ENCODE measurements at regions not wholly inside any gene's neighbourhood (a gene's known extent, or its start where the extent isn't known, plus 50 kb on each side); places are given as distances from the start of the nearest gene placed in this dataset.

GRCh38 chr2:22281033-22281432, 1103.9 kb upstream of the KLHL29 start:
- Histone ChIP-seq H3K9me3 (ENCODE audit: control insufficient read depth in 5 of 5, low read length in 5 of 5) (no peaks in the 10 kb centered on the region), H3K27me3 (ENCODE audit: control insufficient read depth in 5 of 5, insufficient read depth in 4 of 5, low read length in 5 of 5) (no peaks in the 10 kb centered on the region), H3K36me3 (ENCODE audit: control insufficient read depth in 5 of 5, insufficient read depth in 5 of 5, low read length in 5 of 5) (no peaks in the 10 kb centered on the region), H3K27ac (ENCODE audit: low read depth, low read length) (no peak overlapping the region), H3K4me3 (ENCODE audit: low read depth in 1 of 5, low read length in 5 of 5) (no peak overlapping the region), H3K9ac (ENCODE audit: low read length in 5 of 5) (no peak overlapping the region), H3K4me1 (ENCODE audit: control insufficient read depth in 5 of 5, insufficient read depth in 5 of 5, low read length in 5 of 5) (peaks cover 0 to 11% (median 0%) of the 10 kb centered on the region in 5 donors)

GRCh38 chr2:22282220-22282619, 1102.8 kb upstream of the KLHL29 start:
- Histone ChIP-seq H3K27me3 (ENCODE audit: control insufficient read depth in 5 of 5, insufficient read depth in 4 of 5, low read length in 5 of 5) (no peaks in the 10 kb centered on the region), H3K4me1 (ENCODE audit: control insufficient read depth in 5 of 5, insufficient read depth in 5 of 5, low read length in 5 of 5) (peaks cover 0 to 11% (median 0%) of the 10 kb centered on the region in 5 donors), H3K9ac (ENCODE audit: low read length in 5 of 5) (no peak overlapping the region), H3K36me3 (ENCODE audit: control insufficient read depth in 5 of 5, insufficient read depth in 5 of 5, low read length in 5 of 5) (no peaks in the 10 kb centered on the region), H3K9me3 (ENCODE audit: control insufficient read depth in 5 of 5, low read length in 5 of 5) (no peaks in the 10 kb centered on the region), H3K27ac (ENCODE audit: low read depth, low read length) (no peak overlapping the region), H3K4me3 (ENCODE audit: low read depth in 1 of 5, low read length in 5 of 5) (no peak overlapping the region)

GRCh38 chr2:22282916-22283315, 1102.1 kb upstream of the KLHL29 start:
- no peak overlapping the region for H3K9ac ChIP-seq (ENCODE audit: low read length in 5 of 5)
- H3K9me3 ChIP-seq (ENCODE audit: control insufficient read depth in 5 of 5, low read length in 5 of 5) = no peaks in the 10 kb centered on the region
- no peaks in the 10 kb centered on the region for H3K36me3 ChIP-seq (ENCODE audit: control insufficient read depth in 5 of 5, insufficient read depth in 5 of 5, low read length in 5 of 5)
- no peaks in the 10 kb centered on the region for H3K27me3 ChIP-seq (ENCODE audit: control insufficient read depth in 5 of 5, insufficient read depth in 4 of 5, low read length in 5 of 5)
- peaks cover 0 to 11% (median 0%) of the 10 kb centered on the region in 5 donors for H3K4me1 ChIP-seq (ENCODE audit: control insufficient read depth in 5 of 5, insufficient read depth in 5 of 5, low read length in 5 of 5)
- H3K4me3 ChIP-seq (ENCODE audit: low read depth in 1 of 5, low read length in 5 of 5) = no peak overlapping the region
- no peak overlapping the region for H3K27ac ChIP-seq (ENCODE audit: low read depth, low read length)

- Histone ChIP-seq H3K27ac (ENCODE audit: low read depth, low read length) (no peak overlapping the region), H3K9me3 (ENCODE audit: control insufficient read depth in 5 of 5, low read length in 5 of 5) (no peaks in the 10 kb centered on the region), H3K9ac (ENCODE audit: low read length in 5 of 5) (no peak overlapping the region), H3K4me1 (ENCODE audit: control insufficient read depth in 5 of 5, insufficient read depth in 5 of 5, low read length in 5 of 5) (peaks cover 0 to 11% (median 0%) of the 10 kb centered on the region in 5 donors), H3K4me3 (ENCODE audit: low read depth in 1 of 5, low read length in 5 of 5) (no peak overlapping the region), H3K27me3 (ENCODE audit: control insufficient read depth in 5 of 5, insufficient read depth in 4 of 5, low read length in 5 of 5) (no peaks in the 10 kb centered on the region), H3K36me3 (ENCODE audit: control insufficient read depth in 5 of 5, insufficient read depth in 5 of 5, low read length in 5 of 5) (no peaks in the 10 kb centered on the region)
Observed at GRCh38 chr2:22283436-22283835, 1101.5 kb upstream of the KLHL29 start.

- no peaks in the 10 kb centered on the region for H3K9me3 ChIP-seq (ENCODE audit: control insufficient read depth in 5 of 5, low read length in 5 of 5)
- no peak overlapping the region for H3K4me3 ChIP-seq (ENCODE audit: low read depth in 1 of 5, low read length in 5 of 5)
- H3K27me3 ChIP-seq (ENCODE audit: control insufficient read depth in 5 of 5, insufficient read depth in 4 of 5, low read length in 5 of 5) = no peaks in the 10 kb centered on the region
- H3K36me3 ChIP-seq (ENCODE audit: control insufficient read depth in 5 of 5, insufficient read depth in 5 of 5, low read length in 5 of 5) = no peaks in the 10 kb centered on the region
- no peak overlapping the region for H3K9ac ChIP-seq (ENCODE audit: low read length in 5 of 5)
- H3K4me1 ChIP-seq (ENCODE audit: control insufficient read depth in 5 of 5, insufficient read depth in 5 of 5, low read length in 5 of 5) = no peaks in the 10 kb centered on the region
- no peak overlapping the region for H3K27ac ChIP-seq (ENCODE audit: low read depth, low read length)
Observed at GRCh38 chr2:22290302-22290701, 1094.7 kb upstream of the KLHL29 start.

GRCh38 chr2:22290909-22291473, 1094.0 kb upstream of the KLHL29 start:
- Histone ChIP-seq H3K9me3 (ENCODE audit: control insufficient read depth in 5 of 5, low read length in 5 of 5) (no peaks in the 10 kb centered on the region), H3K4me3 (ENCODE audit: low read depth in 1 of 5, low read length in 5 of 5) (no peak overlapping the region), H3K36me3 (ENCODE audit: control insufficient read depth in 5 of 5, insufficient read depth in 5 of 5, low read length in 5 of 5) (no peaks in the 10 kb centered on the region), H3K9ac (ENCODE audit: low read length in 5 of 5) (no peak overlapping the region), H3K4me1 (ENCODE audit: control insufficient read depth in 5 of 5, insufficient read depth in 5 of 5, low read length in 5 of 5) (no peaks in the 10 kb centered on the region), H3K27ac (ENCODE audit: low read depth, low read length) (no peak overlapping the region), H3K27me3 (ENCODE audit: control insufficient read depth in 5 of 5, insufficient read depth in 4 of 5, low read length in 5 of 5) (no peaks in the 10 kb centered on the region)

- Histone ChIP-seq H3K27ac (ENCODE audit: low read depth, low read length) (no peak overlapping the region), H3K9me3 (ENCODE audit: control insufficient read depth in 5 of 5, low read length in 5 of 5) (peaks cover 0 to 12% (median 0%) of the 10 kb centered on the region in 5 donors), H3K9ac (ENCODE audit: low read length in 5 of 5) (no peak overlapping the region), H3K4me3 (ENCODE audit: low read depth in 1 of 5, low read length in 5 of 5) (no peak overlapping the region), H3K27me3 (ENCODE audit: control insufficient read depth in 5 of 5, insufficient read depth in 4 of 5, low read length in 5 of 5) (no peaks in the 10 kb centered on the region), H3K4me1 (ENCODE audit: control insufficient read depth in 5 of 5, insufficient read depth in 5 of 5, low read length in 5 of 5) (no peaks in the 10 kb centered on the region), H3K36me3 (ENCODE audit: control insufficient read depth in 5 of 5, insufficient read depth in 5 of 5, low read length in 5 of 5) (no peaks in the 10 kb centered on the region)
Observed at GRCh38 chr2:22301228-22301627, 1083.8 kb upstream of the KLHL29 start.

GRCh38 chr2:22326250-22326649, 1058.7 kb upstream of the KLHL29 start:
- H3K9ac ChIP-seq (ENCODE audit: low read length in 5 of 5) = no peak overlapping the region
- no peak overlapping the region for H3K4me3 ChIP-seq (ENCODE audit: low read depth in 1 of 5, low read length in 5 of 5)
- no peak overlapping the region for H3K27ac ChIP-seq (ENCODE audit: low read depth, low read length)
- no peaks in the 10 kb centered on the region for H3K36me3 ChIP-seq (ENCODE audit: control insufficient read depth in 5 of 5, insufficient read depth in 5 of 5, low read length in 5 of 5)
- H3K9me3 ChIP-seq (ENCODE audit: control insufficient read depth in 5 of 5, low read length in 5 of 5) = peaks cover 0 to 10% (median 6%) of the 10 kb centered on the region in 5 donors
- H3K27me3 ChIP-seq (ENCODE audit: control insufficient read depth in 5 of 5, insufficient read depth in 4 of 5, low read length in 5 of 5) = peaks cover 0 to 3% (median 0%) of the 10 kb centered on the region in 5 donors
- H3K4me1 ChIP-seq (ENCODE audit: control insufficient read depth in 5 of 5, insufficient read depth in 5 of 5, low read length in 5 of 5) = no peaks in the 10 kb centered on the region

- no peak overlapping the region for H3K9ac ChIP-seq (ENCODE audit: low read length in 5 of 5)
- H3K4me3 ChIP-seq (ENCODE audit: low read depth in 1 of 5, low read length in 5 of 5) = no peak overlapping the region
- no peak overlapping the region for H3K27ac ChIP-seq (ENCODE audit: low read depth, low read length)
- H3K36me3 ChIP-seq (ENCODE audit: control insufficient read depth in 5 of 5, insufficient read depth in 5 of 5, low read length in 5 of 5) = no peaks in the 10 kb centered on the region
- peaks cover 0 to 10% (median 4%) of the 10 kb centered on the region in 5 donors for H3K9me3 ChIP-seq (ENCODE audit: control insufficient read depth in 5 of 5, low read length in 5 of 5)
- no peaks in the 10 kb centered on the region for H3K4me1 ChIP-seq (ENCODE audit: control insufficient read depth in 5 of 5, insufficient read depth in 5 of 5, low read length in 5 of 5)
- H3K27me3 ChIP-seq (ENCODE audit: control insufficient read depth in 5 of 5, insufficient read depth in 4 of 5, low read length in 5 of 5) = peaks cover 0 to 3% (median 0%) of the 10 kb centered on the region in 5 donors
Observed at GRCh38 chr2:22329211-22330154, 1055.5 kb upstream of the KLHL29 start.

- Histone ChIP-seq H3K27ac (ENCODE audit: low read depth, low read length) (no peak overlapping the region), H3K9me3 (ENCODE audit: control insufficient read depth in 5 of 5, low read length in 5 of 5) (no peaks in the 10 kb centered on the region), H3K4me3 (ENCODE audit: low read depth in 1 of 5, low read length in 5 of 5) (no peak overlapping the region), H3K27me3 (ENCODE audit: control insufficient read depth in 5 of 5, insufficient read depth in 4 of 5, low read length in 5 of 5) (no peaks in the 10 kb centered on the region), H3K9ac (ENCODE audit: low read length in 5 of 5) (no peak overlapping the region), H3K4me1 (ENCODE audit: control insufficient read depth in 5 of 5, insufficient read depth in 5 of 5, low read length in 5 of 5) (no peaks in the 10 kb centered on the region), H3K36me3 (ENCODE audit: control insufficient read depth in 5 of 5, insufficient read depth in 5 of 5, low read length in 5 of 5) (no peaks in the 10 kb centered on the region)
Observed at GRCh38 chr2:22336414-22336813, 1048.6 kb upstream of the KLHL29 start.
